ENCODE measurements at regions not wholly inside any gene's neighbourhood (a gene's known extent, or its start where the extent isn't known, plus 50 kb on each side); places are given as distances from the start of the nearest gene placed in this dataset.

DNA sequence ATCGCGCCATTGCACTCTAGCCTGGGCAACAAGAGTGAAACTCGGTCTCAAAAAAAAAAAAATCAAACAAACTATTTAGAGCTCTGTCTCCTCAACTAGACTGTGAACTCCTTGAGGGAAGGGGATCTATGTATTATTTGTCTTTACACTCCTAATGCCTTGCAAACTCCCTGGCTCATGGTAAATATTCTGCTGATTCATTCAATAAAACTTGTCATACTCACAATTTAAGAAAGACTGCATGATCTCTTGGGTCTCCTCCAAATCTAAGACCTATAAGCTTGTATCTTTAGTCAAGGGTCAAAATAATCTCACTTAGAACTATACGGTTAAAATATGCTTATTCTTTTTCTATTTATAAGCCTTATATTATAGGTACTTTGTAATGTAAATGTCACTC lies 90.3 kb upstream of the NR5A2 start:
- Histone ChIP-seq H3K36me3 (replicated peaks in 1 of 2; ENCODE audit: insufficient read depth in 1 of 2, low read depth in 2 of 2) (no peaks in the 10 kb centered on the region), H3K4me1 (no peaks in the 10 kb centered on the region), H3K27ac (no peak overlapping the region), H3K4me3 (no peak overlapping the region), H3K27me3 (no peaks in the 10 kb centered on the region), H3K9me3 (no peaks in the 10 kb centered on the region)
- intact Hi-C loops (cut with DNase I) = no loop called here
- DNase-seq (no peak), ATAC-seq (no peak)
- TF ChIP-seq POLR2A (IDR thresholded peaks at IDR 0.05) = no peak
- TF ChIP-seq, protein P1, sequence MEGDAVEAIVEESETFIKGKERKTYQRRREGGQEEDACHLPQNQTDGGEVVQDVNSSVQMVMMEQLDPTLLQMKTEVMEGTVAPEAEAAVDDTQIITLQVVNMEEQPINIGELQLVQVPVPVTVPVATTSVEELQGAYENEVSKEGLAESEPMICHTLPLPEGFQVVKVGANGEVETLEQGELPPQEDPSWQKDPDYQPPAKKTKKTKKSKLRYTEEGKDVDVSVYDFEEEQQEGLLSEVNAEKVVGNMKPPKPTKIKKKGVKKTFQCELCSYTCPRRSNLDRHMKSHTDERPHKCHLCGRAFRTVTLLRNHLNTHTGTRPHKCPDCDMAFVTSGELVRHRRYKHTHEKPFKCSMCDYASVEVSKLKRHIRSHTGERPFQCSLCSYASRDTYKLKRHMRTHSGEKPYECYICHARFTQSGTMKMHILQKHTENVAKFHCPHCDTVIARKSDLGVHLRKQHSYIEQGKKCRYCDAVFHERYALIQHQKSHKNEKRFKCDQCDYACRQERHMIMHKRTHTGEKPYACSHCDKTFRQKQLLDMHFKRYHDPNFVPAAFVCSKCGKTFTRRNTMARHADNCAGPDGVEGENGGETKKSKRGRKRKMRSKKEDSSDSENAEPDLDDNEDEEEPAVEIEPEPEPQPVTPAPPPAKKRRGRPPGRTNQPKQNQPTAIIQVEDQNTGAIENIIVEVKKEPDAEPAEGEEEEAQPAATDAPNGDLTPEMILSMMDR (IDR thresholded peaks at IDR 0.05) = no peak
- 92 to 97% methylated on average over 4 of the region's 4 CpGs for WGBS, 2 donors

GRCh38 chr1:199937661-199938060 lies 89.8 kb upstream of the NR5A2 start:
- WGBS, 2 donors = 87 to 92% methylated on average over 4 of the region's 4 CpGs
- DNase-seq = no peak
- no peaks in the 10 kb centered on the region for H3K9me3 ChIP-seq

DNA sequence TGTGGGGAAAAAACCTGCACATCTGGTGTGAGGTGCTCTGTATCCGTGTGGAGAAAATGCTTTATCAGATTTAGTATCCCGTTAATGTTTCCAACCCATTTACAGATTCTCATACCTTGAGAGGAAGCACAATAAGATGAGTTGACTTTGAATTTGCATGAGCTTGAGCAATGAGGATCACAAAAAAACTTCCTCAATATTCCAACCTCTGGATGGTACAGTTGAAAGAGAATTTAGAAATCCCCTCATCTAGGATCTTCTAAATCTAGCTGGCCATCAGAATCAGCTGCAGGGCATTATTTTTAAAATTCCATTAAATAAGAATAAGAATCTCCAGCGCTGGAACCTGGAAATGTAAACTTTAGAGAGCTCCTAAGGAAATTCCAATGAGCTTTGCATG lies 82.5 kb upstream of the NR5A2 start:
- no peak overlapping the region for H3K27ac ChIP-seq
- no peaks in the 10 kb centered on the region for H3K27me3 ChIP-seq
- H3K9me3 ChIP-seq = no peaks in the 10 kb centered on the region
- H3K4me3 ChIP-seq = no peak overlapping the region
- H3K4me1 ChIP-seq = no peaks in the 10 kb centered on the region
- DNase-seq (no peak), ATAC-seq (no peak)
- WGBS, 2 donors = 91 to 98% methylated on average over 3 of the region's 3 CpGs
- intact Hi-C loops (cut with DNase I) = no loop called here
- no peaks in the 10 kb centered on the region for H3K36me3 ChIP-seq (replicated peaks in 1 of 2; ENCODE audit: insufficient read depth in 1 of 2, low read depth in 2 of 2)
- TF ChIP-seq POLR2A (IDR thresholded peaks at IDR 0.05) = no peak
- TF ChIP-seq, protein P1 (IDR thresholded peaks at IDR 0.05) = no peak

More at GRCh38 chr1:199937661-199938060, 89.8 kb upstream of the NR5A2 start:
- intact Hi-C loops (cut with DNase I) = no loop called here
- H3K36me3 ChIP-seq (replicated peaks in 1 of 2; ENCODE audit: insufficient read depth in 1 of 2, low read depth in 2 of 2) = no peaks in the 10 kb centered on the region
- no peaks in the 10 kb centered on the region for H3K27me3 ChIP-seq
- H3K27ac ChIP-seq = no peak overlapping the region
- no peak for ATAC-seq
- no peaks in the 10 kb centered on the region for H3K4me1 ChIP-seq
- H3K4me3 ChIP-seq = no peak overlapping the region
- TF ChIP-seq, protein P1 (IDR thresholded peaks at IDR 0.05) = no peak
- no peak for TF ChIP-seq POLR2A (IDR thresholded peaks at IDR 0.05)

DNA sequence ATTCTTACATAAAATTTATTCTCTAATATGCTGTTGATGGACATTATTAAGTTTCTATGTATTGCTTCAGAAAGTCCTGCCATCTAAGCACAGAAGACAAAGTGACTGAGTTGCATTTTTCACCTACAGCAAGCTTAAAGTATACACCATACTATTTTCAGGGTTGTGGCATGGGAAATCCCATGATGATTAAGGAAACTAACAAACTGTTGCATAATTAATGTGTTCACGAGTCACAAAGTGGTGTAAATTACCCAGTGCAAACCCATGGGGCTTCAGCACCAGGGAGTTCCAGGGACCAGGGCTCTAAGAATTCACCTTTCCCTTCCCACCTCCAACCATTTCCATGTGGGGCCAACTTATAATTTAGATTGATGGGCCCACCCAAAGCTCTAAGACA lies 81.9 kb upstream of the NR5A2 start:
- Histone ChIP-seq H3K9me3 (no peaks in the 10 kb centered on the region), H3K4me1 (no peaks in the 10 kb centered on the region), H3K36me3 (replicated peaks in 1 of 2; ENCODE audit: insufficient read depth in 1 of 2, low read depth in 2 of 2) (no peaks in the 10 kb centered on the region), H3K27me3 (no peaks in the 10 kb centered on the region), H3K4me3 (no peak overlapping the region), H3K27ac (no peak overlapping the region)
- WGBS, 2 donors = 60 to 75% methylated on average over 1 of the region's 1 CpG
- no peak for DNase-seq
- no peak for TF ChIP-seq POLR2A (IDR thresholded peaks at IDR 0.05)
- TF ChIP-seq, protein P1 (IDR thresholded peaks at IDR 0.05) = no peak
- intact Hi-C loops (cut with DNase I) = no loop called here
- ATAC-seq = no peak

DNA sequence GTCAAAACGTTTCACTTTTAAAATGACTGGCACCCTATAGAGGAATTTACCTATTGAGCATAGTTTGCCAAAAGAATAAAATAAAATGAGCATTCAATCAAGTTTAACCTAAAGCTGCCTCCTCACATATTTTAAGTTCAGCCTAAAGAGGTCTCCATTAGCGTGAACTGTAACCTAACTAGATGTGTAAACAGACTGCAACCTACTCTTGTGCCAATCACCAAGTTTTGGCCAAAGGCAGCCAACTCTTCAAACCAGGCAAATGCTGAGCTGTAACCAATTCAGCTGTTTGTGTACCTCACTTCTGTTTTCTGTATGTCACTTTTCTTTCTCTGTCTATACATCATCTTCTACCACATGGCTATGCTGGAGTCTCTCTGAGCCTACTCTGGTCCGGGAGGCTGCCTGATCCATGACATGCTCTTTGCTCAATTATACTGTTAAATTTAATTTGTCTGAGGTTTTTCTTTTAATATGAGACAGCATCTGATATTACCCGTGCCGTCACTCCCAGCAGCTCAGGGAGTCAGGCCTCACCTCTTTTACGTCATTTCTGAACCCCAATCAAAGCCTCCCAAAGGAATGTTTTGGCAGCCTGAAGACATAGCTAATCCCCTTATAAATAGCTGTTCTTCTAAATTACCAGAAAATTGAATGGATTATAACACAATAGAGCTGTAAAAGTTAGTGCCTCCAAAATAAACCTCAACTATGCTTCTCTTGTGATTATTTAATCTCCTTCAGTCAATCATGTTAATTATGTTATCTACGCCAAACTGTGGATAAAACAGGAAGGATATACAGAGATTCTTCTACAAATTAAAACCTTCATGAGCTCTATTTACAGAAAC lies 81.0 kb upstream of the NR5A2 start:
- Histone ChIP-seq H3K36me3 (replicated peaks in 1 of 2; ENCODE audit: insufficient read depth in 1 of 2, low read depth in 2 of 2) (no peaks in the 10 kb centered on the region), H3K4me1 (no peaks in the 10 kb centered on the region), H3K27me3 (no peaks in the 10 kb centered on the region), H3K27ac (no peak overlapping the region), H3K9me3 (no peaks in the 10 kb centered on the region), H3K4me3 (no peak overlapping the region)
- intact Hi-C loops (cut with DNase I) = no loop called here
- ATAC-seq (no peak), DNase-seq (peak in 1 of 4 donors; percentile 17)
- no peak for TF ChIP-seq POLR2A (IDR thresholded peaks at IDR 0.05)
- TF ChIP-seq, protein P1 (IDR thresholded peaks at IDR 0.05) = no peak
- 81% methylated on average over 7 of the region's 7 CpGs for WGBS, 2 donors
